ENCODE measurements at regions not wholly inside any gene's neighbourhood (a gene's known extent, or its start where the extent isn't known, plus 50 kb on each side); places are given as distances from the start of the nearest gene placed in this dataset.

- POLR2A ChIA-PET = no interaction called here
Observed at GRCh38 chr17:71267668-71268067, 853.2 kb upstream of the SOX9 start.

GRCh38 chr17:71269201-71269600 lies 851.6 kb upstream of the SOX9 start:
- no peaks in the 10 kb centered on the region for H3K27me3 ChIP-seq (replicated peaks in 1 of 4; ENCODE audit: control extremely low read depth in 1 of 4, control insufficient read depth in 3 of 4, insufficient read depth in 4 of 4, low read length in 3 of 4)
- no peaks in the 10 kb centered on the region for H3K79me2 ChIP-seq (ENCODE audit: control insufficient read depth, insufficient read depth, low read length)
- TF ChIP-seq EZH2 (IDR thresholded peaks at IDR 0.05; ENCODE audit: borderline replicate concordance, insufficient read depth, low read depth, low read length, poor library complexity, severe bottlenecking) = no peak
- TF ChIP-seq CTCF (IDR thresholded peaks at IDR 0.05) = no peak
- H3K4me1 Mint-ChIP-seq = no peaks in the 10 kb centered on the region
- H3K27ac Mint-ChIP-seq = no peak overlapping the region
- no peak overlapping the region for H3K4me2 ChIP-seq (replicated peaks; ENCODE audit: low read depth, low read length, poor library complexity, severe bottlenecking)
- H2AFZ ChIP-seq (ENCODE audit: insufficient read depth, low read depth, low read length, poor library complexity, severe bottlenecking) = no peak overlapping the region
- ChIA-PET POLR2A (no interaction called here), CTCF (no interaction called here)
- no peak overlapping the region for H3K4me3 Mint-ChIP-seq
- H3K36me3 ChIP-seq (replicated peaks in 1 of 2; ENCODE audit: control extremely low read depth in 1 of 2, control insufficient read depth in 1 of 2, extremely low read depth in 1 of 2, insufficient read depth in 2 of 2, low read length in 1 of 2) = no peaks in the 10 kb centered on the region
- peaks cover 19% of the 10 kb centered on the region for H3K9me3 Mint-ChIP-seq (ENCODE audit: insufficient read depth)
- DNase-seq (no peak), ATAC-seq (ENCODE audit: low read depth) (no peak)
- H3K9ac ChIP-seq (ENCODE audit: low read length) = no peak overlapping the region
- H4K20me1 ChIP-seq (ENCODE audit: control insufficient read depth, insufficient read depth, low read length, poor library complexity, severe bottlenecking) = no peaks in the 10 kb centered on the region
- no peaks in the 10 kb centered on the region for H3K27me3 Mint-ChIP-seq
- H3K9me3 ChIP-seq (ENCODE audit: control extremely low read depth in 1 of 3, control insufficient read depth in 2 of 3, insufficient read depth in 1 of 3, low read length in 2 of 3) = peaks cover 0 to 6% (median 2%) of the 10 kb centered on the region in 3 donors
- no peak overlapping the region for H3K27ac ChIP-seq (ENCODE audit: low read length in 2 of 2)
- H3K4me1 ChIP-seq (ENCODE audit: control insufficient read depth in 2 of 2, insufficient read depth in 2 of 2, low read length in 2 of 2) = no peaks in the 10 kb centered on the region
- intact Hi-C loops (cut with micrococcal nuclease) = no loop called here
- WGBS (ENCODE audit: insufficient coverage) = no CpG with 5 or more reads among the region's 1 CpG
- H3K4me3 ChIP-seq (ENCODE audit: control extremely low read depth in 1 of 5, extremely low read depth in 1 of 5, insufficient read depth in 1 of 5, low read depth in 2 of 5, low read length in 4 of 5) = no peak overlapping the region

More at GRCh38 chr17:71267668-71268067, 853.2 kb upstream of the SOX9 start:
- H3K36me3 ChIP-seq (replicated peaks in 1 of 2; ENCODE audit: control extremely low read depth in 1 of 2, control insufficient read depth in 1 of 2, extremely low read depth in 1 of 2, insufficient read depth in 2 of 2, low read length in 1 of 2) = no peaks in the 10 kb centered on the region
- H3K27ac ChIP-seq (ENCODE audit: low read length in 2 of 2) = no peak overlapping the region
- no peaks in the 10 kb centered on the region for H4K20me1 ChIP-seq (ENCODE audit: control insufficient read depth, insufficient read depth, low read length, poor library complexity, severe bottlenecking)
- no peak overlapping the region for H3K4me3 ChIP-seq (ENCODE audit: control extremely low read depth in 1 of 5, extremely low read depth in 1 of 5, insufficient read depth in 1 of 5, low read depth in 2 of 5, low read length in 4 of 5)
- CTCF ChIA-PET = no interaction called here
- H3K27me3 Mint-ChIP-seq = no peaks in the 10 kb centered on the region
- H3K4me3 Mint-ChIP-seq = no peak overlapping the region
- H3K4me2 ChIP-seq (replicated peaks; ENCODE audit: low read depth, low read length, poor library complexity, severe bottlenecking) = no peak overlapping the region
- no peak for DNase-seq
- TF ChIP-seq CTCF (IDR thresholded peaks at IDR 0.05) = no peak
- no peak for TF ChIP-seq EZH2 (IDR thresholded peaks at IDR 0.05; ENCODE audit: borderline replicate concordance, insufficient read depth, low read depth, low read length, poor library complexity, severe bottlenecking)
- no peaks in the 10 kb centered on the region for H3K27me3 ChIP-seq (replicated peaks in 1 of 4; ENCODE audit: control extremely low read depth in 1 of 4, control insufficient read depth in 3 of 4, insufficient read depth in 4 of 4, low read length in 3 of 4)
- no peak overlapping the region for H3K27ac Mint-ChIP-seq
- WGBS (ENCODE audit: insufficient coverage) = no CpG with 5 or more reads among the region's 1 CpG
- intact Hi-C loops (cut with micrococcal nuclease) = no loop called here
- H3K4me1 Mint-ChIP-seq = no peaks in the 10 kb centered on the region
- no peak overlapping the region for H3K9ac ChIP-seq (ENCODE audit: low read length)
- no peak overlapping the region for H2AFZ ChIP-seq (ENCODE audit: insufficient read depth, low read depth, low read length, poor library complexity, severe bottlenecking)
- no peaks in the 10 kb centered on the region for H3K79me2 ChIP-seq (ENCODE audit: control insufficient read depth, insufficient read depth, low read length)
- H3K9me3 ChIP-seq (ENCODE audit: control extremely low read depth in 1 of 3, control insufficient read depth in 2 of 3, insufficient read depth in 1 of 3, low read length in 2 of 3) = peaks cover 0 to 6% (median 2%) of the 10 kb centered on the region in 3 donors
- no peaks in the 10 kb centered on the region for H3K4me1 ChIP-seq (ENCODE audit: control insufficient read depth in 2 of 2, insufficient read depth in 2 of 2, low read length in 2 of 2)
- peaks cover 18% of the 10 kb centered on the region for H3K9me3 Mint-ChIP-seq (ENCODE audit: insufficient read depth)
- ATAC-seq (ENCODE audit: low read depth) = no peak

All from B cell (primary cell).